ENCODE measurements at regions not wholly inside any gene's neighbourhood (a gene's known extent, or its start where the extent isn't known, plus 50 kb on each side); places are given as distances from the start of the nearest gene placed in this dataset.

GRCh38 chr1:90176530-90176929, 181.6 kb downstream of the ZNF326 start:
- 59 to 100% methylated on average over 1 to 2 of the region's 2 CpGs for WGBS, 2 donors (ENCODE audit: low coverage in 1 of 2)
- in situ Hi-C loops (cut with MboI; ENCODE audit: low pct_ligation_motif_present in 1 of 4, low pct_unique_long_range_greater_than_20kb in 1 of 4, low sequenced_read_pairs in 3 of 4) (no loop called here), intact Hi-C loops (cut with DNase I; ENCODE audit: low total_unique reads) (no loop called here)
- no peaks in the 10 kb centered on the region for H3K4me1 ChIP-seq
- H3K9me3 ChIP-seq: no peaks in the 10 kb centered on the region
- no peaks in the 10 kb centered on the region for H3K36me3 ChIP-seq
- no peak for DNase-seq
- no peak overlapping the region for H3K27ac ChIP-seq
- H3K27me3 ChIP-seq: no peaks in the 10 kb centered on the region
- no peak for TF ChIP-seq POLR2AphosphoS5 (IDR thresholded peaks at IDR 0.05)
- no peak for TF ChIP-seq POLR2A (IDR thresholded peaks at IDR 0.05)
- TF ChIP-seq, protein P1, sequence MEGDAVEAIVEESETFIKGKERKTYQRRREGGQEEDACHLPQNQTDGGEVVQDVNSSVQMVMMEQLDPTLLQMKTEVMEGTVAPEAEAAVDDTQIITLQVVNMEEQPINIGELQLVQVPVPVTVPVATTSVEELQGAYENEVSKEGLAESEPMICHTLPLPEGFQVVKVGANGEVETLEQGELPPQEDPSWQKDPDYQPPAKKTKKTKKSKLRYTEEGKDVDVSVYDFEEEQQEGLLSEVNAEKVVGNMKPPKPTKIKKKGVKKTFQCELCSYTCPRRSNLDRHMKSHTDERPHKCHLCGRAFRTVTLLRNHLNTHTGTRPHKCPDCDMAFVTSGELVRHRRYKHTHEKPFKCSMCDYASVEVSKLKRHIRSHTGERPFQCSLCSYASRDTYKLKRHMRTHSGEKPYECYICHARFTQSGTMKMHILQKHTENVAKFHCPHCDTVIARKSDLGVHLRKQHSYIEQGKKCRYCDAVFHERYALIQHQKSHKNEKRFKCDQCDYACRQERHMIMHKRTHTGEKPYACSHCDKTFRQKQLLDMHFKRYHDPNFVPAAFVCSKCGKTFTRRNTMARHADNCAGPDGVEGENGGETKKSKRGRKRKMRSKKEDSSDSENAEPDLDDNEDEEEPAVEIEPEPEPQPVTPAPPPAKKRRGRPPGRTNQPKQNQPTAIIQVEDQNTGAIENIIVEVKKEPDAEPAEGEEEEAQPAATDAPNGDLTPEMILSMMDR (IDR thresholded peaks at IDR 0.05): no peak
- no peak for TF ChIP-seq EP300 (IDR thresholded peaks at IDR 0.05; ENCODE audit: low read depth)
- no peak overlapping the region for H3K4me3 ChIP-seq

GRCh38 chr1:90175490-90176167, 180.7 kb downstream of the ZNF326 start:
- Histone ChIP-seq H3K4me3 (no peak overlapping the region), H3K27ac (no peak overlapping the region), H3K4me1 (no peaks in the 10 kb centered on the region), H3K9me3 (no peaks in the 10 kb centered on the region), H3K27me3 (no peaks in the 10 kb centered on the region), H3K36me3 (no peaks in the 10 kb centered on the region)
- TF ChIP-seq, protein P1 (IDR thresholded peaks at IDR 0.05): no peak
- TF ChIP-seq POLR2AphosphoS5 (IDR thresholded peaks at IDR 0.05) (no peak), POLR2A (IDR thresholded peaks at IDR 0.05) (no peak), EP300 (IDR thresholded peaks at IDR 0.05; ENCODE audit: low read depth) (no peak)
- in situ Hi-C loops (cut with MboI; ENCODE audit: low pct_ligation_motif_present in 1 of 4, low pct_unique_long_range_greater_than_20kb in 1 of 4, low sequenced_read_pairs in 3 of 4): no loop called here
- DNase-seq: no peak
- intact Hi-C loops (cut with DNase I; ENCODE audit: low total_unique reads): no loop called here
- WGBS, 2 donors (ENCODE audit: low coverage in 1 of 2): 48 to 64% methylated on average over 3 of the region's 3 CpGs

DNA sequence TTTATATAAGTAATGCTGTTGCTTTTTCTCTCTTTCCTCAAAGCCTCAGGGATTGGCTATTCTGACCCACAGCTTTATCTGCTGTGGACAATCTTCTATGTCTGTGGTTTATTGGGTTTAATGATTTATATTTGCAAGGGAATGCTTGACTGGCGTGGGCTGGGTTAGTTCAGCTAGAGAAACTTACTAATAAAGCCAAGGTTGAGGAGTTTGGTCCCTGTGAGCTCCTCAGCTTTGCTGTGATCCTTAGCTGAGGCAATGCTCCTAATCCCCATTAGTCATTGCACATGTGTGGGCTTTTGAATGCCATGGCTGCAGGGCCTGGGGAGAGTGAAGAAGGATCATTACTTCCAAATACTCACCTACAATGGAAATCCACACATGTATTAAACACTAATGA, 179.3 kb downstream of the ZNF326 start:
- no peaks in the 10 kb centered on the region for H3K4me1 ChIP-seq
- H3K4me3 ChIP-seq: no peak overlapping the region
- TF ChIP-seq POLR2A (IDR thresholded peaks at IDR 0.05) (no peak), EP300 (IDR thresholded peaks at IDR 0.05; ENCODE audit: low read depth) (no peak), POLR2AphosphoS5 (IDR thresholded peaks at IDR 0.05) (no peak)
- TF ChIP-seq, protein P1 (IDR thresholded peaks at IDR 0.05): no peak
- no peaks in the 10 kb centered on the region for H3K27me3 ChIP-seq
- intact Hi-C loops (cut with DNase I; ENCODE audit: low total_unique reads) (no loop called here), in situ Hi-C loops (cut with MboI; ENCODE audit: low pct_ligation_motif_present in 1 of 4, low pct_unique_long_range_greater_than_20kb in 1 of 4, low sequenced_read_pairs in 3 of 4) (no loop called here)
- whole genome bisulfite sequencing, 2 donors (ENCODE audit: low coverage in 1 of 2): 25% methylated on average over 1 of the region's 1 CpG; no CpG with 5 or more reads in 1 of the 2 donors
- no peaks in the 10 kb centered on the region for H3K36me3 ChIP-seq
- H3K9me3 ChIP-seq: no peaks in the 10 kb centered on the region
- no peak overlapping the region for H3K27ac ChIP-seq
- no peak for DNase-seq

- WGBS, 2 donors (ENCODE audit: low coverage in 1 of 2): 80% methylated on average over 3 of the region's 3 CpGs; no CpG with 5 or more reads in 1 of the 2 donors
- H3K4me1 ChIP-seq: no peaks in the 10 kb centered on the region
- H3K27ac ChIP-seq: no peak overlapping the region
- no peak overlapping the region for H3K4me3 ChIP-seq
- in situ Hi-C loops (cut with MboI; ENCODE audit: low pct_ligation_motif_present in 1 of 4, low pct_unique_long_range_greater_than_20kb in 1 of 4, low sequenced_read_pairs in 3 of 4): no loop called here
- TF ChIP-seq POLR2A (IDR thresholded peaks at IDR 0.05): no peak
- TF ChIP-seq, protein P1 (IDR thresholded peaks at IDR 0.05): no peak
- TF ChIP-seq POLR2AphosphoS5 (IDR thresholded peaks at IDR 0.05): no peak
- TF ChIP-seq EP300 (IDR thresholded peaks at IDR 0.05; ENCODE audit: low read depth): no peak
- H3K27me3 ChIP-seq: no peaks in the 10 kb centered on the region
- H3K9me3 ChIP-seq: no peaks in the 10 kb centered on the region
- intact Hi-C loops (cut with DNase I; ENCODE audit: low total_unique reads): no loop called here
- no peak for DNase-seq
- H3K36me3 ChIP-seq: no peaks in the 10 kb centered on the region
These were observed 167.3 kb downstream of the ZNF326 start for GRCh38 chr1:90162216-90162615.

Data from transverse colon (tissue), 4 donors.